ENCODE measurements at regions not wholly inside any gene's neighbourhood (a gene's known extent, or its start where the extent isn't known, plus 50 kb on each side); places are given as distances from the start of the nearest gene placed in this dataset.
"Not testable (repeated sequence)": the region's sequence is repeated elsewhere in the genome, so short reads cannot be mapped to it uniquely, and the experiment has no call there.

- DNase-seq (ENCODE audit: extremely low spot score, unreplicated experiment): no peak
- Mint-ChIP-seq H3K27me3 (no peaks in the 10 kb centered on the region), H3K36me3 (no peaks in the 10 kb centered on the region), H3K4me1 (ENCODE audit: unreplicated experiment) (peaks cover 5% of the 10 kb centered on the region), H3K4me3 (peak overlapping the region; percentile 47), H3K27ac (no peak overlapping the region), H3K9me3 (no peaks in the 10 kb centered on the region)
- TF ChIP-seq CTCF (conservative IDR thresholded peaks at IDR 0.05): no peak
These were observed 132.8 kb upstream of the FUNDC1 start for GRCh38 chrX:44675362-44676024.

- Mint-ChIP-seq H3K36me3 (no peaks in the 10 kb centered on the region), H3K27me3 (no peaks in the 10 kb centered on the region), H3K4me3 (peak overlapping the region; percentile 47), H3K4me1 (ENCODE audit: unreplicated experiment) (peaks cover 5% of the 10 kb centered on the region), H3K9me3 (no peaks in the 10 kb centered on the region), H3K27ac (no peak overlapping the region)
- no peak for TF ChIP-seq CTCF (conservative IDR thresholded peaks at IDR 0.05)
- no peak for DNase-seq (ENCODE audit: extremely low spot score, unreplicated experiment)
These were observed 132.2 kb upstream of the FUNDC1 start for GRCh38 chrX:44674906-44675305.

- H3K27ac Mint-ChIP-seq: no peak overlapping the region
- no peak for TF ChIP-seq CTCF (conservative IDR thresholded peaks at IDR 0.05)
- H3K9me3 Mint-ChIP-seq: no peaks in the 10 kb centered on the region
- DNase-seq (ENCODE audit: extremely low spot score, unreplicated experiment): no peak
- H3K27me3 Mint-ChIP-seq: no peaks in the 10 kb centered on the region
- no peaks in the 10 kb centered on the region for H3K36me3 Mint-ChIP-seq
- no peaks in the 10 kb centered on the region for H3K4me1 Mint-ChIP-seq (ENCODE audit: unreplicated experiment)
- H3K4me3 Mint-ChIP-seq: no peak overlapping the region
These were observed 127.0 kb upstream of the FUNDC1 start for GRCh38 chrX:44669626-44670025.

- Mint-ChIP-seq H3K36me3 (no peaks in the 10 kb centered on the region), H3K27ac (no peak overlapping the region), H3K27me3 (no peaks in the 10 kb centered on the region), H3K9me3 (no peaks in the 10 kb centered on the region), H3K4me3 (no peak overlapping the region), H3K4me1 (ENCODE audit: unreplicated experiment) (no peaks in the 10 kb centered on the region)
- no peak for DNase-seq (ENCODE audit: extremely low spot score, unreplicated experiment)
- TF ChIP-seq CTCF (conservative IDR thresholded peaks at IDR 0.05): no peak
These were observed 125.1 kb upstream of the FUNDC1 start for GRCh38 chrX:44667771-44668170.

- not testable (repeated sequence) for H3K9me3 Mint-ChIP-seq; DNase-seq (ENCODE audit: extremely low spot score, unreplicated experiment); H3K4me1 Mint-ChIP-seq (ENCODE audit: unreplicated experiment); H3K27me3 Mint-ChIP-seq; H3K36me3 Mint-ChIP-seq; H3K27ac Mint-ChIP-seq; H3K4me3 Mint-ChIP-seq
These were observed 115.1 kb upstream of the FUNDC1 start for GRCh38 chrX:44657718-44658246.

- Mint-ChIP-seq H3K27ac (no peak overlapping the region), H3K9me3 (no peaks in the 10 kb centered on the region), H3K4me1 (ENCODE audit: unreplicated experiment) (no peaks in the 10 kb centered on the region)
These were observed 108.7 kb upstream of the FUNDC1 start for GRCh38 chrX:44651358-44651757.

More at GRCh38 chrX:44651358-44651757, 108.7 kb upstream of the FUNDC1 start:
- Mint-ChIP-seq H3K27me3 (no peaks in the 10 kb centered on the region), H3K36me3 (no peaks in the 10 kb centered on the region), H3K4me3 (no peak overlapping the region)
- no peak for TF ChIP-seq CTCF (conservative IDR thresholded peaks at IDR 0.05)
- no peak for DNase-seq (ENCODE audit: extremely low spot score, unreplicated experiment)
